ENCODE measurements at regions not wholly inside any gene's neighbourhood (a gene's known extent, or its start where the extent isn't known, plus 50 kb on each side); places are given as distances from the start of the nearest gene placed in this dataset.

DNA sequence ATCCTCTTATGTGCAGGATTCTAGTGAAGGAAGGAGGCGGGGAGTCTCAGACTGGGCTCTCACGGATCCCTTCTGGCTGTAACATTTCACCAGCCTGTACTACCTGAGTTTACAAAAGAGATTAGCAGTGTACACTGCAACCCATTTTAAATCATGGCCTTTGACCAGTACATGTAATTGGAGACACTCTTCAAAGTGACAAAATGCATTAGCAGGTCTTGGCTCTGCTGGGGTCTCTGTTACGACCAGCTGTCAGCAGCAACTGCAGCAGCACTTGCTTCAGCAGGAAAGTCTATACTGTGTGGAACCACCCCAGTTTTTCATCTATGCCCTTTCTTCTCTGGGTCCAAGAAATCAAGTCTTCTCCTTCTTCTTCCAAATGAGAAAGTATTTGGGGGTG lies 322.8 kb upstream of the ASIC2 start:
- H2BK15ac ChIP-seq (ENCODE audit: low read depth, low read length) = no peak overlapping the region
- H2AK9ac ChIP-seq (replicated peaks; ENCODE audit: low read depth, low read length, poor library complexity) = no peak overlapping the region
- H4K20me1 ChIP-seq (ENCODE audit: insufficient read depth, low read length) = no peaks in the 10 kb centered on the region
- no peak overlapping the region for H2BK5ac ChIP-seq (ENCODE audit: low read depth, low read length, poor library complexity, severe bottlenecking)
- H3K79me1 ChIP-seq (ENCODE audit: low read depth in 1 of 2, low read length in 2 of 2) = no peaks in the 10 kb centered on the region
- CTCF ChIA-PET = no interaction called here
- no peak overlapping the region for H3K4ac ChIP-seq (ENCODE audit: low read depth, low read length)
- no peak overlapping the region for H3K9ac ChIP-seq (ENCODE audit: low read depth, low read length)
- no peak overlapping the region for H4K8ac ChIP-seq (ENCODE audit: low read depth in 2 of 2, low read length in 2 of 2)
- H3K56ac ChIP-seq (ENCODE audit: extremely low read depth, insufficient read depth, low read length) = no peak overlapping the region
- TF ChIP-seq BHLHE40 (IDR thresholded peaks at IDR 0.05; ENCODE audit: low read depth, low read length) = no peak
- TF ChIP-seq RAD21 (IDR thresholded peaks at IDR 0.05; ENCODE audit: low read length) = no peak
- no peak for TF ChIP-seq CEBPB (IDR thresholded peaks at IDR 0.05; ENCODE audit: low read depth, low read length)
- TF ChIP-seq MAZ (IDR thresholded peaks at IDR 0.05; ENCODE audit: borderline replicate concordance, low read depth, low read length) = no peak
- no peak for TF ChIP-seq POLR2A (IDR thresholded peaks at IDR 0.05; ENCODE audit: low read depth, low read length)
- no peak for TF ChIP-seq NFE2L2 (IDR thresholded peaks at IDR 0.05; ENCODE audit: low read depth, low read length)
- no peak for TF ChIP-seq MXI1 (IDR thresholded peaks at IDR 0.05; ENCODE audit: borderline replicate concordance, low read depth, low read length)
- TF ChIP-seq, protein P1, sequence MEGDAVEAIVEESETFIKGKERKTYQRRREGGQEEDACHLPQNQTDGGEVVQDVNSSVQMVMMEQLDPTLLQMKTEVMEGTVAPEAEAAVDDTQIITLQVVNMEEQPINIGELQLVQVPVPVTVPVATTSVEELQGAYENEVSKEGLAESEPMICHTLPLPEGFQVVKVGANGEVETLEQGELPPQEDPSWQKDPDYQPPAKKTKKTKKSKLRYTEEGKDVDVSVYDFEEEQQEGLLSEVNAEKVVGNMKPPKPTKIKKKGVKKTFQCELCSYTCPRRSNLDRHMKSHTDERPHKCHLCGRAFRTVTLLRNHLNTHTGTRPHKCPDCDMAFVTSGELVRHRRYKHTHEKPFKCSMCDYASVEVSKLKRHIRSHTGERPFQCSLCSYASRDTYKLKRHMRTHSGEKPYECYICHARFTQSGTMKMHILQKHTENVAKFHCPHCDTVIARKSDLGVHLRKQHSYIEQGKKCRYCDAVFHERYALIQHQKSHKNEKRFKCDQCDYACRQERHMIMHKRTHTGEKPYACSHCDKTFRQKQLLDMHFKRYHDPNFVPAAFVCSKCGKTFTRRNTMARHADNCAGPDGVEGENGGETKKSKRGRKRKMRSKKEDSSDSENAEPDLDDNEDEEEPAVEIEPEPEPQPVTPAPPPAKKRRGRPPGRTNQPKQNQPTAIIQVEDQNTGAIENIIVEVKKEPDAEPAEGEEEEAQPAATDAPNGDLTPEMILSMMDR (conservative IDR thresholded peaks at IDR 0.05; ENCODE audit: low read depth, low read length) = no peak
- TF ChIP-seq, protein P2, sequence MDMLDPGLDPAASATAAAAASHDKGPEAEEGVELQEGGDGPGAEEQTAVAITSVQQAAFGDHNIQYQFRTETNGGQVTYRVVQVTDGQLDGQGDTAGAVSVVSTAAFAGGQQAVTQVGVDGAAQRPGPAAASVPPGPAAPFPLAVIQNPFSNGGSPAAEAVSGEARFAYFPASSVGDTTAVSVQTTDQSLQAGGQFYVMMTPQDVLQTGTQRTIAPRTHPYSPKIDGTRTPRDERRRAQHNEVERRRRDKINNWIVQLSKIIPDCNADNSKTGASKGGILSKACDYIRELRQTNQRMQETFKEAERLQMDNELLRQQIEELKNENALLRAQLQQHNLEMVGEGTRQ (IDR thresholded peaks at IDR 0.05; ENCODE audit: low read depth, low read length) = no peak
- TF ChIP-seq SMC3 (IDR thresholded peaks at IDR 0.05; ENCODE audit: low read depth, low read length) = no peak
- H3K27me3 ChIP-seq (ENCODE audit: control insufficient read depth, insufficient read depth, low read length) = no peaks in the 10 kb centered on the region
- H3K23ac ChIP-seq (ENCODE audit: low read depth, low read length) = no peak overlapping the region
- POLR2A ChIA-PET (ENCODE audit: unreplicated experiment) = no interaction called here
- H3K36me3 ChIP-seq (ENCODE audit: control insufficient read depth, insufficient read depth, low read length) = no peaks in the 10 kb centered on the region
- no peak overlapping the region for H3K18ac ChIP-seq (ENCODE audit: low read depth, low read length)
- BruUV-seq (replicated peaks) = no TSS peak
- intact Hi-C loops (cut with micrococcal nuclease) = no loop called here
- H3K14ac ChIP-seq (replicated peaks; ENCODE audit: low read depth, low read length) = no peak overlapping the region
- no peak overlapping the region for H3K27ac ChIP-seq (ENCODE audit: insufficient read depth, low read length)
- no peak overlapping the region for H2AK5ac ChIP-seq (ENCODE audit: low read depth, low read length)
- H3K9me1 ChIP-seq (ENCODE audit: insufficient read depth, low read length) = no peaks in the 10 kb centered on the region
- no peak overlapping the region for H4K91ac ChIP-seq (ENCODE audit: insufficient read depth, low read depth, low read length)
- peaks cover 9% of the 10 kb centered on the region for H3K9me3 ChIP-seq (ENCODE audit: control insufficient read depth, insufficient read depth, low read length)
- H2AFZ ChIP-seq (replicated peaks; ENCODE audit: low read length, poor library complexity) = no peak overlapping the region
- no CpG with 5 or more reads among the region's 3 CpGs for WGBS, 2 experiments (ENCODE audit: extremely low coverage in 2 of 2, insufficient read length in 1 of 2)
- ATAC-seq (ENCODE audit: low read depth) (no peak), DNase-seq (no peak)
- in situ Hi-C loops (cut with MboI; ENCODE audit: low sequenced_read_pairs) = no loop called here
- H3K4me3 ChIP-seq (ENCODE audit: insufficient read depth, low read depth, low read length) = no peak overlapping the region
- H2BK120ac ChIP-seq (ENCODE audit: low read depth, low read length) = no peak overlapping the region
- no peak overlapping the region for H2BK20ac ChIP-seq (ENCODE audit: low read depth, low read length)
- dilution Hi-C loops (cut with HindIII; ENCODE audit: low sequenced_read_pairs, unreplicated experiment) = no loop called here
- no peaks in the 10 kb centered on the region for H3K4me1 ChIP-seq (ENCODE audit: control insufficient read depth, insufficient read depth, low read length)
- no peak overlapping the region for H3K4me2 ChIP-seq (ENCODE audit: low read depth, low read length)
- no peak overlapping the region for H4K5ac ChIP-seq (ENCODE audit: low read depth, low read length)

Data from IMR-90 (cell line).